Caki2 (cell line): ENCODE measurements at regions not wholly inside any gene's neighbourhood (a gene's known extent, or its start where the extent isn't known, plus 50 kb on each side); places are given as distances from the start of the nearest gene placed in this dataset.

Experiments
- DNase-seq: peaks from one replicate; pipeline ENCODE4 v3.0.0-alpha.2; 2015; ENCODE audit warnings: low read depth
- in situ Hi-C: cut with HindIII; loops from 2 replicates; pipeline ENCODE4 v1.10.0; 2016; ENCODE audit warnings: low sequenced_read_pairs, low pct_unique_long_range_greater_than_20kb, mixed read lengths

DNA sequence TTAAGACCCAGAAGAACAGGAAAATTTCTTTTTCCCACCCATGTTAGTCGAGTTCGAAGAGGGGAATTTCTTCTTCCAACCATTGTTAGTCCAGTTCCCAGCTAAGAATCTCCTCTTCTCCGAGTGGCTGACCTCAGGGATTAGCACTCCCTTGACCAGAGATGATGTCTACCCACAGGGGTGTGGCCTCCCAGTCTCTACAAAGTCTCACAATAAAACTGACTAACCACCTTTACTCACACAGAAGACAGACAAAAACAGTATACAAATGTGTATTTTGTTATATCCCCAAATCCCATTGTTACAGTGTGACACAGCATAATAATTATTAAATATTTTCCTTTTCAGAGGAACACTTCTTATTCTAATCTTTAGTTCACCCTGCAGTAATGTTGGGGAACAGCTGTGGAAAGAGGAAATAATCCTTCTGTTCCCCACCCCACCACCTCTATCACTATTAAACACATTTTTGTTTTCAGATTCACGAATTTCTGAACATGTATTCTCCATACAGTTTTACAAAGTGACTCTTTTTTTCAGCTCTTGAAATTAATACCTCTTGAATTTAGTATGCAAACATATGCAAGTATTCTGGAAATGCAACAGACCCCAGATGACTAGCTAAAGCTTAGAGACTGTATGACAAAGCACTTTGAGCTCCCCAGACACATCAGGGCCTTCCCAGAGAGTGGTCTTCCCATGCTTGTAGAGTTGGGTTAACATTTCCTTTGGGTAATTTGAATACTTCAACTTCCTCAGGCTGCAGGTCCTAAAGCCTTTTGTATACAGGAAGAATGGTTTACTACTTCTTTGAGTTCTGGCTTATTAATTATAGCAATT, 62.5 kb upstream of the NFKB1 start:
- in situ Hi-C loops, result no loop called here

DNA sequence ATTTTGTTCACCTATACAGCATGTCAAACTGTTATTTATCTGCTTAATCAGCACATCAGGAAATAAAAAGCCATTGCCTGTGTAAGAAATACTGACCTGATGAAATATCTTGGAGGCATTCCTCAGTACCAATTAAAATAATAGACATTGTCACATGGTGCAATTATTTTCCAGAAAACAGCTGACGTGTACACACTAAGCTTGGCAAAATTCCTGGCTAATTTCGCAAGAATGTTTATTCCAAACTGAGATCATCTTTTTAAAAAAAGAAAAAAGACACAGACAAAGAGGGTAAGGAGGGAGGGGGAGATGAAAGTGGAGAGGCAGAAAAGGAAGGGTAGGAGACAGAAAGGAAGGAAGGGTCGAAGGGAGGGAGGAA, 61.9 kb upstream of the NFKB1 start:
- peak; percentile 69 for DNase-seq
- in situ Hi-C loops, result no loop called here

More for the DNA sequence above, 62.5 kb upstream of the NFKB1 start:
- DNase-seq, result no peak

- DNase-seq, result peak; percentile 33
- in situ Hi-C loops, result no loop called here
Observed at GRCh38 chr4:102439812-102440211, 61.3 kb upstream of the NFKB1 start.

DNA sequence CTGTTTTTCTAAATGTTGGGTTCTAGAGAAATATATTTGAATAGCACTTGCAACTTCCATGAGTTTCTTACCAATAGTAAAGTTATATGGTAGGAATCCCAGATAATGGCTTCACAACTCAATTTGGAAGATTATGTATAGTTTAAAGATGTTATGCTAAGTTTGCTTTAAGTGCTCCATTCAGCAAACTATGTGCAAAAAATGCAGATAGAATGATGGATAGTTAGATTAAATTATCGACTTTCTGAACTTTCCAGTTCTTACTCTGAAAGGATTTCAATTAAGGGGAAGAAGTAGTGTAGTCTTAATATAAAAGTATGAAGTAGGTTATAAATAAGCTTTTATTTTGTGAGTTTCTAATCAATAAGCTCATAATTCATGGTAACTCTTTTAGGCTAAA, 60.7 kb upstream of the NFKB1 start:
- in situ Hi-C loops, result no loop called here

DNA sequence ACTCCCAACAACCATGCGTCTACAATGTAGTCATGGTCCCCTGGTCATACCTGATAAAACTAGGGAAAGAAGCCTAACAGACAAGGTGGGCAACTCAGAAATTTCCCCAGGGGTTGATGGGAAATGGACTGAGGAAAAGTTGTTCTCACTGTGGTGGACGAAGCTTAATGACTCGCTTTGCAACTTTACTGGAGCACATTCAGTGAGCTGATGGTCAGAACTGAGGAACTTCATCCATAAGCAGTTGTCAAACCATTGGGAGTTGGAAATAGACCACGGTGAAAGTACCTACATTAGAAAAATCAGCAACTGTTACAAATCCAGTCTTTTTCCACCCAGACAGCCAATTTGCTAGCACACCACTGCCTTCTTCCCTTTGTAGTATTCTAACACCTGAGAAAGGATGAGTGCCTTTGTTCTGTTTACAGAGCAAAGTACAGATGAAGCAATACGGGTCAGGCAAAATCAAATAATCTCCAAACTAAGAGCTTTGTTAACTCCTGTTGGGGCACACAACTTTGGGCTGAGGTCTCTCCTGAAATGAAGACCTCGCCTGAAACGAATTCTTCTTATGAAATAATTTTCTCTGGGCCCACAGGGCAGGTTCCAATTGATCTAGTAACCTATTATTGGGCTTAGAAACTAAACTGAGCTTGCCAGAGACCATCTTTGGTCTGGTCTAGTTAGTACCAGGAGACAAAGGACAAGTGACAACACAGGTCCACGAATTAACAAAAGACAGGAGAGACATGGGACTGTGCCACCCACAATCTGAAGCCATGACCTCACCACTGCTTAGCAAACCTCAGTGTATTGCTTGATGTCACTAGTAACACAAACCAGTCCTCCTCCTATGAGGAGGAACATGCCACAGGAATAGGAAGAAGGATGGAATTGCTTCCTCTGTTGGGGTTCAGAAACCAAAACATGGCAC, 58.9 kb upstream of the NFKB1 start:
- no peak for DNase-seq
- in situ Hi-C loops, result no loop called here

More for the DNA sequence above, 60.7 kb upstream of the NFKB1 start:
- DNase-seq, result no peak

- DNase-seq, result no peak
- in situ Hi-C loops, result no loop called here
Observed at GRCh38 chr4:102444752-102445151, 56.4 kb upstream of the NFKB1 start.

GRCh38 chr4:102445213-102445612, 55.9 kb upstream of the NFKB1 start:
- in situ Hi-C loops, result no loop called here
- DNase-seq, result no peak

DNA sequence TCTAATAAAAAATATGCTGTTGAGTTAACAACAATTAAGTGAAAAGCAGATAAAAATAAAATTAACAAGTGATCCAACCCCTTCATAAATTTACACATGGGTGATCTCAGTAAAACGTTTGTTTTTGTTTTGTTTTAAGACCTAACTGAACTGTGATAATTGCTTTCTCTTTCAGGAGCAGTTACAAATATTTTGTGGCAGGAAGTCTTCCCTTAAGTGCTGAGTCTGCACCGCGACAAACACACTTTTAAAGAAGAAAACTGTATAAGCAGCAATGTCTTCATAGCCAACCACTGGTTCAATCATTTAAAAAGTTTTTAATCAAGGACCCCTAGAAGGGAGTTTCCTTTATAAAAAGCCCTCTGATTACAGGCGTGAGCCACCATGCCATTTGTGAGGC, 53.7 kb upstream of the NFKB1 start:
- in situ Hi-C loops, result no loop called here

DNA sequence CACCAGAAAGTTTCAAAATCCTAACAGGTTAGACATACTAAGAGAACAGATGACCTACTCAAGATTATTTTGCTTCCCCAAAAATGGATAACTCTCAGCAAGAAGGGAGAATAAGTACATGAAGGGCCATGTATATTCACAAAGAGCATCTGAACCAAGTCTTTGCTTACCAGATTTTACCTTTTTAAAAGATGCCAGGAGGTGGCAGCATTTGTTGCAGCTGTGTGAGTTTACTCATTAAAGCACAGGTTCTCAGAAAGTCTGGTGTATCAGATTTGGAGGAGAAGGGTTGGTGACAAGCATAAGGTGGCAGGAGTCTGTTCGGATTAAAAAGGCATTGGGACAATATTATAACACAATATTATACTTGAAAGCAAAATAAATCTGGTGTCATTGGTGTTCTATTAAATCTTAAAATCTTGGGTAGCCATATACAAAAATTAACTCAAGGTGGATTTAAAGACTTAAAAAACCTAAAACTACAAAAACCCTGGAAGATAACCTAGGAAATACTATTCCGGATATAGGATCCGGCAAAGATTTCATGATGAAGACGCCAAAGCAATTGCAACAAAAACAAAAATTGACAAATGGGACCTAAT, 51.3 kb upstream of the NFKB1 start:
- peak; percentile 30 for DNase-seq
- in situ Hi-C loops, result no loop called here

More for the DNA sequence above, 53.7 kb upstream of the NFKB1 start:
- DNase-seq, result no peak

DNA sequence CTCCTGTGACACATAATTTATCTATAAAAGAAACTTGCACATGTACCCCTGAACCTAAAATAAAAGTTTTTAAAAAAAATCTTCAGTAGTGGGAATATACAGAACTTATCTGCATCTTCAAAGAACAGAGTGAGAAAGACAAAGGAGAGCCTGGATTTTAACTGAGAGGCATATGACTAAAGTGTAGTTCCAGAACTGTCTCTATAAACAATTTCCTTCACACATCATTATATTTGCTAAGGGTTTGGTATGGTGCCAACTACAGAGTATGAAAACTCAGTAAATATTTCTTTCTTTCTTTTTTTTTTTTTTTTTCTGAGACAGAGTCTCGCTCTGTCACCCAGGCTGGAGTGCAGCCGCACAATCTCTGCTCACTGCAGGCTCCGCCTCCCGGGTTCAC, 49.9 kb upstream of the NFKB1 start:
- in situ Hi-C loops, result no loop called here
- no peak for DNase-seq
